GM18508 (cell line): ENCODE measurements at regions not wholly inside any gene's neighbourhood (a gene's known extent, or its start where the extent isn't known, plus 50 kb on each side); places are given as distances from the start of the nearest gene placed in this dataset.

Experiments used
- ATAC-seq: cut with Tn5 transposase; IDR thresholded peaks from one replicate; pipeline ENCODE4 v1.9.1; 2021; ENCODE audit warnings: moderate number of reproducible peaks; ENCODE audit not compliant: insufficient read depth, unreplicated experiment

- ATAC-seq = no peak
These were observed 305.7 kb upstream of the TNP1 start for GRCh38 chr2:217165547-217165946.

GRCh38 chr2:217163987-217164386 is 304.1 kb upstream of the TNP1 start:
- ATAC-seq = no peak

GRCh38 chr2:217162533-217162932 is 302.7 kb upstream of the TNP1 start:
- no peak for ATAC-seq

GRCh38 chr2:217160978-217161973 is 301.4 kb upstream of the TNP1 start:
- no peak for ATAC-seq

GRCh38 chr2:217160103-217160743 is 300.4 kb upstream of the TNP1 start:
- ATAC-seq = no peak

GRCh38 chr2:217158928-217159327 is 299.1 kb upstream of the TNP1 start:
- no peak for ATAC-seq

- no peak for ATAC-seq
These were observed 297.7 kb upstream of the TNP1 start for GRCh38 chr2:217157581-217157980.

GRCh38 chr2:217156801-217157200 is 296.9 kb upstream of the TNP1 start:
- no peak for ATAC-seq

- no peak for ATAC-seq
These were observed 295.1 kb upstream of the TNP1 start for GRCh38 chr2:217154923-217155322.

- no peak for ATAC-seq
These were observed 293.6 kb upstream of the TNP1 start for GRCh38 chr2:217153510-217153909.

- ATAC-seq = no peak
These were observed 293.0 kb upstream of the TNP1 start for GRCh38 chr2:217152831-217153230.

- ATAC-seq = no peak
These were observed 291.8 kb upstream of the TNP1 start for GRCh38 chr2:217151509-217152206.

- no peak for ATAC-seq
These were observed 290.4 kb upstream of the TNP1 start for GRCh38 chr2:217150236-217150635.

GRCh38 chr2:217149087-217149660 is 289.3 kb upstream of the TNP1 start:
- no peak for ATAC-seq

- no peak for ATAC-seq
These were observed 288.0 kb upstream of the TNP1 start for GRCh38 chr2:217147818-217148217.

GRCh38 chr2:217146956-217147355 is 287.1 kb upstream of the TNP1 start:
- no peak for ATAC-seq

- ATAC-seq = no peak
These were observed 282.9 kb upstream of the TNP1 start for GRCh38 chr2:217142649-217143266.

- no peak for ATAC-seq
These were observed 278.4 kb upstream of the TNP1 start for GRCh38 chr2:217138284-217138683.

- no peak for ATAC-seq
These were observed 267.9 kb upstream of the TNP1 start for GRCh38 chr2:217127744-217128143.

- ATAC-seq = no peak
These were observed 265.1 kb upstream of the TNP1 start for GRCh38 chr2:217125014-217125413.
